ENCODE measurements at regions not wholly inside any gene's neighbourhood (a gene's known extent, or its start where the extent isn't known, plus 50 kb on each side); places are given as distances from the start of the nearest gene placed in this dataset.

DNA sequence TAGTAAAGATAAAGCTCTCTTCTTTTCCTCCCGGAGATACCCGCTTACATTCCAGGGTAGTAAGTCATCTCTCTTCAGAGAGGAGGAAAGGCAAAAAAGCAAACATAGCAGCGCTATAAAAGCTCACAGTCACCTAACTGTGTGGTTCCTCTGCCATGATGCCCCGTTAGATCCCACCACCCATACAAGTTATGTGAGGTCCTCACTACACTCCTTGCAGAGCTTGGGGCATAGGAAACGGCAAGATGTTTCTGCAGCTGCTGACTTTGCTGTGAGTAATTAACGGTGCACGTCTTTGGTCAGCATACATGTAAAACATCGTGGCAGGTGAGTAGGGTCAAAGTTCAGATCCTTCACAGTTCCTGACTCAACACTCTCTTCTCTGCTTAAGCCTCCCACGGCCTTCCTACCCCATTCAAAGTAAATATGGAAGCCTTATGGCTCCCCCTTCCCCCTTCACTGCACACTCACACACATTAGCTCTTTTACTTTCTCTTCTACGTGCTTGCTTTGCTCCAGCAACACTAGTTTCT lies 218.9 kb downstream of the DIRAS2 start:
- Histone ChIP-seq H3K27me3 (replicated peaks; ENCODE audit: insufficient read depth) (no peaks in the 10 kb centered on the region), H3K4me3 (no peak overlapping the region), H3K27ac (no peak overlapping the region), H3K36me3 (no peaks in the 10 kb centered on the region), H3K4me1 (replicated peaks) (no peaks in the 10 kb centered on the region), H3K9me3 (no peaks in the 10 kb centered on the region)
- DNase-seq (ENCODE audit: low spot score) = no peak
- TF ChIP-seq POLR2AphosphoS5 (IDR thresholded peaks at IDR 0.05) (no peak), POLR2A (IDR thresholded peaks at IDR 0.05) (no peak)
- TF ChIP-seq, protein P1, sequence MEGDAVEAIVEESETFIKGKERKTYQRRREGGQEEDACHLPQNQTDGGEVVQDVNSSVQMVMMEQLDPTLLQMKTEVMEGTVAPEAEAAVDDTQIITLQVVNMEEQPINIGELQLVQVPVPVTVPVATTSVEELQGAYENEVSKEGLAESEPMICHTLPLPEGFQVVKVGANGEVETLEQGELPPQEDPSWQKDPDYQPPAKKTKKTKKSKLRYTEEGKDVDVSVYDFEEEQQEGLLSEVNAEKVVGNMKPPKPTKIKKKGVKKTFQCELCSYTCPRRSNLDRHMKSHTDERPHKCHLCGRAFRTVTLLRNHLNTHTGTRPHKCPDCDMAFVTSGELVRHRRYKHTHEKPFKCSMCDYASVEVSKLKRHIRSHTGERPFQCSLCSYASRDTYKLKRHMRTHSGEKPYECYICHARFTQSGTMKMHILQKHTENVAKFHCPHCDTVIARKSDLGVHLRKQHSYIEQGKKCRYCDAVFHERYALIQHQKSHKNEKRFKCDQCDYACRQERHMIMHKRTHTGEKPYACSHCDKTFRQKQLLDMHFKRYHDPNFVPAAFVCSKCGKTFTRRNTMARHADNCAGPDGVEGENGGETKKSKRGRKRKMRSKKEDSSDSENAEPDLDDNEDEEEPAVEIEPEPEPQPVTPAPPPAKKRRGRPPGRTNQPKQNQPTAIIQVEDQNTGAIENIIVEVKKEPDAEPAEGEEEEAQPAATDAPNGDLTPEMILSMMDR (IDR thresholded peaks at IDR 0.05) = no peak
- WGBS = 64% methylated on average over 10 of the region's 10 CpGs
- intact Hi-C loops (cut with DNase I) = no loop called here

DNA sequence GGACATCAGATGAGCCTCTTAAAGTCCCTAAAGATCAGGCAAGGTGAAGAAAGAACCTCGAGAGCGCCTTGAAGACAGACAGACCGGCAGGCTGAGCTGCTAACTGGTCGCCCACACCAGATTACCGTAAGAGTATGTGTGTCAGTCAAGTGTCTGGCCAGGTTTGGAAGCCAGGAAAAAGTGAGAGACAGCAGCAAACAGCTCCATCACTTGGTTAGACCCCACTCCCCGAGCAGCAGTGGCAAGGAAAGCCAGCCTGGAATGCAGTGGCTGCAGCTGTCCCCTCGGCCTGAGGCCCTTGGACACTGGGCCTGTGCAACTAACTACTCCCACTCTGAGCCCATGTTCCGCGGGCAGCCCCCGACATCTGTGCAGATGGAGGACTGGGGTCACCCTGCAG lies 214.1 kb downstream of the DIRAS2 start:
- no peak for DNase-seq (ENCODE audit: low spot score)
- TF ChIP-seq, protein P1 (IDR thresholded peaks at IDR 0.05) = no peak
- TF ChIP-seq POLR2AphosphoS5 (IDR thresholded peaks at IDR 0.05) = no peak
- TF ChIP-seq POLR2A (IDR thresholded peaks at IDR 0.05) = no peak
- WGBS = 95% methylated on average over 10 of the region's 10 CpGs

DNA sequence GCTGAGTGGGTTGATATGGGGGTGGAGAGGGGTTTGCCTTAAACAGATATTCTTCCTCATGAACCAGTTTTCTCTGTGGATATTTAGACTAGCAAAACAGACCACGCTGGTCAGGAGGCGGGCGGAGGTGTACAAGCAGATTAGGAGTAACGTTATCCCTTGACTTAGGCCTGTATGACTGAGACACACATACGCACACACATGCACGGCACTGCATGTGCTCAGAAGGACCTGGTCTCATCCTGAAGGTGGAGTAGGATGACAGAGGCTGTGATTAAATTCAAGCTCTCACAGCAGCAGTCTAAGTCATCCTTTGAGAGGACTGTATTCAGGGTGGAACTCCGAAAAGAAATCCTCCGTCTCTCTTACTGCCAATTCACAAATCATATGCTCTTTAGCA lies 209.7 kb downstream of the DIRAS2 start:
- intact Hi-C loops (cut with DNase I) = no loop called here

More for the DNA sequence above, 214.1 kb downstream of the DIRAS2 start:
- H3K36me3 ChIP-seq = no peaks in the 10 kb centered on the region
- intact Hi-C loops (cut with DNase I) = no loop called here
- H3K4me3 ChIP-seq = no peak overlapping the region
- no peaks in the 10 kb centered on the region for H3K4me1 ChIP-seq (replicated peaks)
- H3K27me3 ChIP-seq (replicated peaks; ENCODE audit: insufficient read depth) = no peaks in the 10 kb centered on the region
- no peaks in the 10 kb centered on the region for H3K9me3 ChIP-seq
- H3K27ac ChIP-seq = no peak overlapping the region

DNA sequence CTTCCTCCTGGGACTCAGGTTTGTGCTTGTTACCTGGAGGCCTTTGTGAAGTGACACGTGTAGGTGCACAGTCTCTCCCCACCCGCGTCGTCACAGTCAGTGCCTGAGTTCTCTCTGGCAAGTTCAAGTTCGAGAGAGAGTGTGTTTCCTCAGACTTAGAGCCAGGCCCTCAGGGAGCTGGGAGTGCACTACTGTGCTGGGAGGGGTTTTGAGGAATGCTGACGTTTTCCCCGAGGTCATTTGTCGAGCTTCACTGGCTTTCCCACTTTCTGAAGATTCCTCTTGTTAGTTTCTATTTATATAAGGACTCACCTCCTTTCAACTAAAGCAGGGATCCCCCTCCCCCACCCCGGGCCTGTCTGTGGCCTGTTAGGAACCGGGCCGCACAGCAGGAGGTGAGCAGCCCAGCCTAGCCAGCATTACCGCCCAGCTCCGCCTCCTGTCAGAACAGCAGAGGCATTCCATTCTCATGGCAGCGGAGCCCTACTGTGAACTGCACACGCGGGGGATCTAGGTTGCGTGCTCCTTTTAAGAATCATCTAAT lies 209.2 kb downstream of the DIRAS2 start:
- WGBS = 23% methylated on average over 17 of the region's 17 CpGs
- Histone ChIP-seq H3K4me3 (no peak overlapping the region), H3K27me3 (replicated peaks; ENCODE audit: insufficient read depth) (no peaks in the 10 kb centered on the region)

More for the DNA sequence above, 209.7 kb downstream of the DIRAS2 start:
- no peak for DNase-seq (ENCODE audit: low spot score)
- H3K9me3 ChIP-seq = no peaks in the 10 kb centered on the region
- H3K4me1 ChIP-seq (replicated peaks) = no peaks in the 10 kb centered on the region
- 65% methylated on average over 8 of the region's 8 CpGs for WGBS
- H3K36me3 ChIP-seq = no peaks in the 10 kb centered on the region
- no peak overlapping the region for H3K4me3 ChIP-seq
- TF ChIP-seq, protein P1 (IDR thresholded peaks at IDR 0.05) = no peak
- TF ChIP-seq POLR2AphosphoS5 (IDR thresholded peaks at IDR 0.05) = no peak
- H3K27ac ChIP-seq = no peak overlapping the region
- H3K27me3 ChIP-seq (replicated peaks; ENCODE audit: insufficient read depth) = no peaks in the 10 kb centered on the region

More for the DNA sequence above, 209.2 kb downstream of the DIRAS2 start:
- Histone ChIP-seq H3K27ac (no peak overlapping the region), H3K4me1 (replicated peaks) (no peaks in the 10 kb centered on the region), H3K36me3 (no peaks in the 10 kb centered on the region), H3K9me3 (no peaks in the 10 kb centered on the region)
- intact Hi-C loops (cut with DNase I) = no loop called here
- no peak for DNase-seq (ENCODE audit: low spot score)
- no peak for TF ChIP-seq POLR2A (IDR thresholded peaks at IDR 0.05)
- TF ChIP-seq POLR2AphosphoS5 (IDR thresholded peaks at IDR 0.05) = no peak
- TF ChIP-seq, protein P1 (IDR thresholded peaks at IDR 0.05) = no peak
